Right forelimb (tissue), 1 donor: ENCODE measurements at regions not wholly inside any gene's neighbourhood (a gene's known extent, or its start where the extent isn't known, plus 50 kb on each side); places are given as distances from the start of the nearest gene placed in this dataset.
"Not testable (repeated sequence)": the region's sequence is repeated elsewhere in the genome, so short reads cannot be mapped to it uniquely, and the experiment has no call there.

Source experiments
- DNase-seq: peaks from one replicate; pipeline ENCODE4 v3.0.0-alpha.2; 2018

- DNase-seq, result no peak
Measured at GRCh38 chr1:37325509-37326437, 148.6 kb upstream of the ZC3H12A start.

GRCh38 chr1:37332126-37332525, 142.3 kb upstream of the ZC3H12A start:
- no peak for DNase-seq

- DNase-seq, result no peak
Measured at GRCh38 chr1:37338658-37339057, 135.7 kb upstream of the ZC3H12A start.

- no peak for DNase-seq
Measured at GRCh38 chr1:37342736-37343135, 131.6 kb upstream of the ZC3H12A start.

GRCh38 chr1:37347104-37347649, 127.2 kb upstream of the ZC3H12A start:
- no peak for DNase-seq

- DNase-seq, result no peak
Measured at GRCh38 chr1:37353871-37354270, 120.5 kb upstream of the ZC3H12A start.

GRCh38 chr1:37354876-37355650, 119.3 kb upstream of the ZC3H12A start:
- no peak for DNase-seq

- DNase-seq, result no peak
Measured at GRCh38 chr1:37358992-37359391, 115.4 kb upstream of the ZC3H12A start.

GRCh38 chr1:37360011-37360410, 114.4 kb upstream of the ZC3H12A start:
- no peak for DNase-seq

GRCh38 chr1:37362594-37363385, 111.6 kb upstream of the ZC3H12A start:
- DNase-seq, result peak; percentile 61

- no peak for DNase-seq
Measured at GRCh38 chr1:37363535-37363934, 110.8 kb upstream of the ZC3H12A start.

GRCh38 chr1:37368665-37369315, 105.6 kb upstream of the ZC3H12A start:
- not testable (repeated sequence) for DNase-seq

GRCh38 chr1:37372302-37372701, 102.1 kb upstream of the ZC3H12A start:
- DNase-seq, result no peak

- no peak for DNase-seq
Measured at GRCh38 chr1:37372711-37373110, 101.7 kb upstream of the ZC3H12A start.

GRCh38 chr1:37373413-37373812, 101.0 kb upstream of the ZC3H12A start:
- DNase-seq, result no peak

GRCh38 chr1:37380546-37380945, 93.8 kb upstream of the ZC3H12A start:
- not testable (repeated sequence) for DNase-seq

GRCh38 chr1:37387854-37388253, 86.5 kb upstream of the ZC3H12A start:
- no peak for DNase-seq

GRCh38 chr1:37389327-37389726, 85.1 kb upstream of the ZC3H12A start:
- DNase-seq, result no peak

GRCh38 chr1:37391211-37392011, 83.0 kb upstream of the ZC3H12A start:
- DNase-seq, result no peak

GRCh38 chr1:37392051-37392450, 82.3 kb upstream of the ZC3H12A start:
- DNase-seq, result no peak
